HEK293 (cell line): ENCODE measurements at regions not wholly inside any gene's neighbourhood (a gene's known extent, or its start where the extent isn't known, plus 50 kb on each side); places are given as distances from the start of the nearest gene placed in this dataset.

ENCODE experiments used
- CTCF ChIA-PET: fragments of 350-600 bp; formaldehyde crosslinking; extraction: SDS; loops from one replicate; lab custom pipeline; 2021; ENCODE audit warnings: antibody characterized with exemption; lab: Yijun Ruan, JAX
- POLR2A ChIA-PET: fragments of 300-600 bp; formaldehyde crosslinking; extraction: SDS; loops from one replicate; lab custom pipeline; 2020; ENCODE audit warnings: antibody characterized with exemption, inconsistent platforms; lab: Yijun Ruan, JAX
- H3K27ac ChIP-seq: fragments of 200-500 bp; sonication (Bioruptor generic); 2 replicates; pipeline ENCODE4 v1.5.1; 2014; ENCODE audit warnings: low read depth, low read length, control low read depth, inconsistent platforms; ENCODE audit errors: extremely low read depth
- H3K36me3 ChIP-seq, 2 experiments: fragments of 200-500 bp in 1 of 2; sonication (Bioruptor generic) in 1 of 2; 1 replicate in 1 of 2; 2 replicates in 1 of 2; pipeline ENCODE4 v1.5.1; 2014 to 2017; ENCODE audit warnings: inconsistent platforms in 2 of 2, low read length in 2 of 2; ENCODE audit not compliant: control insufficient read depth in 2 of 2, insufficient read depth in 1 of 2
- H3K4me1 ChIP-seq: fragments of 200-500 bp; sonication (Bioruptor generic); 2 replicates; pipeline ENCODE4 v1.5.1; 2014; ENCODE audit warnings: mild to moderate bottlenecking, low read length, inconsistent platforms; ENCODE audit not compliant: control insufficient read depth, insufficient read depth
- H3K4me3 ChIP-seq: 2 replicates; pipeline ENCODE4 v1.5.1; 2011; ENCODE audit warnings: low read depth, mild to moderate bottlenecking, control low read depth, low read length, moderate library complexity
- H3K9me3 ChIP-seq: fragments of 200-500 bp; sonication (Bioruptor generic); 2 replicates; pipeline ENCODE4 v1.5.1; 2014; ENCODE audit warnings: low read depth, low read length, inconsistent platforms; ENCODE audit not compliant: control insufficient read depth, insufficient read depth
- GLI2 ChIP-seq: fragments of 450-650 bp; formaldehyde crosslinking; IDR thresholded peaks from 2 replicates; pipeline ENCODE4; 2017; ENCODE audit warnings: missing biosample characterization, missing genetic modification characterization, low read depth, borderline replicate concordance
- IKZF3 ChIP-seq: fragments of 450-650 bp; IDR thresholded peaks from 2 replicates; pipeline ENCODE4 v1.5.0; 2018; ENCODE audit warnings: missing biosample characterization, mild to moderate bottlenecking, missing genetic modification characterization, moderate library complexity
- KLF8 ChIP-seq: fragments of 450-650 bp; formaldehyde crosslinking; IDR thresholded peaks from 2 replicates; pipeline ENCODE4 v1.5.1; 2016; ENCODE audit warnings: missing biosample characterization, missing genetic modification characterization
- SP7 ChIP-seq: fragments of 450-650 bp; formaldehyde crosslinking; IDR thresholded peaks from 2 replicates; pipeline ENCODE4 v1.5.1; 2016; ENCODE audit warnings: missing biosample characterization, missing genetic modification characterization
- YY2 ChIP-seq: fragments of 450-650 bp; formaldehyde crosslinking; IDR thresholded peaks from 2 replicates; pipeline ENCODE4 v1.5.1; 2016; ENCODE audit warnings: missing biosample characterization, missing genetic modification characterization
- ZNF133 ChIP-seq: fragments of 450-650 bp; formaldehyde crosslinking; IDR thresholded peaks from 2 replicates; pipeline ENCODE4 v1.5.1; 2016; ENCODE audit warnings: missing biosample characterization, missing genetic modification characterization
- ZNF19 ChIP-seq: fragments of 450-650 bp; formaldehyde crosslinking; IDR thresholded peaks from 2 replicates; pipeline ENCODE4; 2016; ENCODE audit warnings: missing biosample characterization, missing genetic modification characterization, low read depth
- ZNF211 ChIP-seq: fragments of 450-650 bp; formaldehyde crosslinking; IDR thresholded peaks from 2 replicates; pipeline ENCODE4 v1.5.1; 2016; ENCODE audit warnings: low read depth, missing biosample characterization, missing genetic modification characterization
- ZNF266 ChIP-seq: fragments of 450-650 bp; formaldehyde crosslinking; IDR thresholded peaks from 2 replicates; pipeline ENCODE4 v1.5.1; 2016; ENCODE audit warnings: missing biosample characterization, missing genetic modification characterization, low read depth
- ZNF302 ChIP-seq: fragments of 450-650 bp; formaldehyde crosslinking; IDR thresholded peaks from 2 replicates; pipeline ENCODE4 v1.5.1; 2016; ENCODE audit warnings: missing biosample characterization, missing genetic modification characterization, low read depth
- ZNF514 ChIP-seq: fragments of 450-650 bp; formaldehyde crosslinking; IDR thresholded peaks from 2 replicates; pipeline ENCODE4 v1.5.1; 2016; ENCODE audit warnings: missing biosample characterization, missing genetic modification characterization
- ZNF629 ChIP-seq: fragments of 450-650 bp; formaldehyde crosslinking; IDR thresholded peaks from 2 replicates; pipeline ENCODE4 v1.5.1; 2017; ENCODE audit warnings: missing biosample characterization, missing genetic modification characterization
- ZSCAN30 ChIP-seq: fragments of 450-650 bp; IDR thresholded peaks from 2 replicates; pipeline ENCODE4 v1.5.1; 2018; ENCODE audit warnings: missing biosample characterization, mild to moderate bottlenecking, missing genetic modification characterization, moderate library complexity
- TF ChIP-seq, protein P1 (sequence below): fragments of 450-650 bp; formaldehyde crosslinking; IDR thresholded peaks from 2 replicates; pipeline ENCODE4 v1.5.1; 2016; ENCODE audit warnings: missing biosample characterization, missing genetic modification characterization, borderline replicate concordance
- TF ChIP-seq, protein P2 (sequence below): fragments of 450-650 bp; formaldehyde crosslinking; IDR thresholded peaks from 2 replicates; pipeline ENCODE4 v1.5.1; 2016; ENCODE audit warnings: missing biosample characterization, missing genetic modification characterization
- TF ChIP-seq, protein P3 (sequence below): fragments of 450-650 bp; formaldehyde crosslinking; IDR thresholded peaks from 2 replicates; pipeline ENCODE4 v1.5.0; 2017; ENCODE audit warnings: missing biosample characterization, missing genetic modification characterization, borderline replicate concordance
- TF ChIP-seq, protein P4 (sequence below): fragments of 450-650 bp; formaldehyde crosslinking; IDR thresholded peaks from 2 replicates; pipeline ENCODE4 v1.5.1; 2016; ENCODE audit warnings: missing biosample characterization, missing genetic modification characterization

DNA sequence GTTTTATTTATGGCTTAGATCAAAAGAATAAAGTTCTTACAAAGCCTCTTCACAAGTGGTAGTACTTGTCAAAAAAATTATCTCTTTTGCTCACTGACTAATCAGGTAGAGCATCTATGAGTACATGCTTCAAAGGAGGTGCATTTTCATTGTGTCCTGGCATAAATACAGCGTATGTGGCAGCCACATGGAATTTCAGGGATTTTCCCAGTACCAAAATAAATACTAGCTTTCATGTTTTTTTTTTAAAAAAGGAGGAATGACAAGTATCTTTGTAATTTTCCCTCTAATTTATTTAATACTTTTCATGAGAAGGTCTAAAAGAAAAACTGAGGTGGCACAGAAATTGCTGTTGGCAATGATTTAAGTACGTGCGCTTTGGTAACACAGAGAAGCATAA is 597.8 kb upstream of the ALCAM start:
- TF ChIP-seq ZNF19 (tag by site-specific recombination) = no peak
- TF ChIP-seq ZNF266 (tag by site-specific recombination) = no peak
- TF ChIP-seq ZNF302 (tag by site-specific recombination) = no peak
- TF ChIP-seq ZSCAN30 = no peak
- POLR2A ChIA-PET = no interaction called here
- no peaks in the 10 kb centered on the region for H3K4me1 ChIP-seq
- CTCF ChIA-PET = interaction anchor here (0.6 kb wide), 1 partner anchor 535 kb away, joined by 5 read pairs; no protein-coding TSS in a partner anchor
- H3K36me3 ChIP-seq = no peaks in the 10 kb centered on the region
- no peaks in the 10 kb centered on the region for H3K9me3 ChIP-seq
- H3K27ac ChIP-seq = no peak overlapping the region
- H3K4me3 ChIP-seq = no peak overlapping the region

DNA sequence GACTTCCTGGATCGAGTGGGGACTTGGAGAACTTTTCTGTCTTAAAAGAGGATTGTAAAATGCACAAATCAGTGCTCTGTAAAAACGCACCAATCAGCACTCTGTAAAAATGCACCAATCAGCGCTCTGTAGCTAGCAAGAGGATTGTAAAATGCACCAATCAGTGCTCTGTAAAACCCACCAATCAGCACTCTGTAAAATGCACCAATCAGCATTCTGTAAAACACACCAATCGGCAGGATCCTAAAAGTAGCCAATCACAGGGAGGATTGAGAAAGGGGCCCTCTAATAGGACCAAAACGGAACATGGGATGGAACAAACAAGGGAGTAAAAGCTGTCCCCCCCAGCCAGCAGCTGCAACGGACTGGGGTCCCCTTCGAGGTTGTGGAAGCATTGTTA is 587.4 kb upstream of the ALCAM start:
- CTCF ChIA-PET = no interaction called here
- TF ChIP-seq, protein P1, sequence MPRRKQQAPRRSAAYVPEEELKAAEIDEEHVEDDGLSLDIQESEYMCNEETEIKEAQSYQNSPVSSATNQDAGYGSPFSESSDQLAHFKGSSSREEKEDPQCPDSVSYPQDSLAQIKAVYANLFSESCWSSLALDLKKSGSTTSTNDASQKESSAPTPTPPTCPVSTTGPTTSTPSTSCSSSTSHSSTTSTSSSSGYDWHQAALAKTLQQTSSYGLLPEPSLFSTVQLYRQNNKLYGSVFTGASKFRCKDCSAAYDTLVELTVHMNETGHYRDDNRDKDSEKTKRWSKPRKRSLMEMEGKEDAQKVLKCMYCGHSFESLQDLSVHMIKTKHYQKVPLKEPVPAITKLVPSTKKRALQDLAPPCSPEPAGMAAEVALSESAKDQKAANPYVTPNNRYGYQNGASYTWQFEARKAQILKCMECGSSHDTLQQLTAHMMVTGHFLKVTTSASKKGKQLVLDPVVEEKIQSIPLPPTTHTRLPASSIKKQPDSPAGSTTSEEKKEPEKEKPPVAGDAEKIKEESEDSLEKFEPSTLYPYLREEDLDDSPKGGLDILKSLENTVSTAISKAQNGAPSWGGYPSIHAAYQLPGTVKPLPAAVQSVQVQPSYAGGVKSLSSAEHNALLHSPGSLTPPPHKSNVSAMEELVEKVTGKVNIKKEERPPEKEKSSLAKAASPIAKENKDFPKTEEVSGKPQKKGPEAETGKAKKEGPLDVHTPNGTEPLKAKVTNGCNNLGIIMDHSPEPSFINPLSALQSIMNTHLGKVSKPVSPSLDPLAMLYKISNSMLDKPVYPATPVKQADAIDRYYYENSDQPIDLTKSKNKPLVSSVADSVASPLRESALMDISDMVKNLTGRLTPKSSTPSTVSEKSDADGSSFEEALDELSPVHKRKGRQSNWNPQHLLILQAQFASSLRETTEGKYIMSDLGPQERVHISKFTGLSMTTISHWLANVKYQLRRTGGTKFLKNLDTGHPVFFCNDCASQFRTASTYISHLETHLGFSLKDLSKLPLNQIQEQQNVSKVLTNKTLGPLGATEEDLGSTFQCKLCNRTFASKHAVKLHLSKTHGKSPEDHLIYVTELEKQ (tag by site-specific recombination) = no peak
- TF ChIP-seq ZNF629 (tag by site-specific recombination) = no peak
- TF ChIP-seq, protein P2, sequence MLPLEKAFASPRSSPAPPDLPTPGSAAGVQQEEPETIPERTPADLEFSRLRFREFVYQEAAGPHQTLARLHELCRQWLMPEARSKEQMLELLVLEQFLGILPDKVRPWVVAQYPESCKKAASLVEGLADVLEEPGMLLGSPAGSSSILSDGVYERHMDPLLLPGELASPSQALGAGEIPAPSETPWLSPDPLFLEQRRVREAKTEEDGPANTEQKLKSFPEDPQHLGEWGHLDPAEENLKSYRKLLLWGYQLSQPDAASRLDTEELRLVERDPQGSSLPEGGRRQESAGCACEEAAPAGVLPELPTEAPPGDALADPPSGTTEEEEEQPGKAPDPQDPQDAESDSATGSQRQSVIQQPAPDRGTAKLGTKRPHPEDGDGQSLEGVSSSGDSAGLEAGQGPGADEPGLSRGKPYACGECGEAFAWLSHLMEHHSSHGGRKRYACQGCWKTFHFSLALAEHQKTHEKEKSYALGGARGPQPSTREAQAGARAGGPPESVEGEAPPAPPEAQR = no peak
- TF ChIP-seq KLF8 = no peak
- TF ChIP-seq GLI2 (tag by site-specific recombination) = no peak
- no peak for TF ChIP-seq ZNF211 (tag by site-specific recombination)
- no peak for TF ChIP-seq ZNF133
- TF ChIP-seq, protein P3, sequence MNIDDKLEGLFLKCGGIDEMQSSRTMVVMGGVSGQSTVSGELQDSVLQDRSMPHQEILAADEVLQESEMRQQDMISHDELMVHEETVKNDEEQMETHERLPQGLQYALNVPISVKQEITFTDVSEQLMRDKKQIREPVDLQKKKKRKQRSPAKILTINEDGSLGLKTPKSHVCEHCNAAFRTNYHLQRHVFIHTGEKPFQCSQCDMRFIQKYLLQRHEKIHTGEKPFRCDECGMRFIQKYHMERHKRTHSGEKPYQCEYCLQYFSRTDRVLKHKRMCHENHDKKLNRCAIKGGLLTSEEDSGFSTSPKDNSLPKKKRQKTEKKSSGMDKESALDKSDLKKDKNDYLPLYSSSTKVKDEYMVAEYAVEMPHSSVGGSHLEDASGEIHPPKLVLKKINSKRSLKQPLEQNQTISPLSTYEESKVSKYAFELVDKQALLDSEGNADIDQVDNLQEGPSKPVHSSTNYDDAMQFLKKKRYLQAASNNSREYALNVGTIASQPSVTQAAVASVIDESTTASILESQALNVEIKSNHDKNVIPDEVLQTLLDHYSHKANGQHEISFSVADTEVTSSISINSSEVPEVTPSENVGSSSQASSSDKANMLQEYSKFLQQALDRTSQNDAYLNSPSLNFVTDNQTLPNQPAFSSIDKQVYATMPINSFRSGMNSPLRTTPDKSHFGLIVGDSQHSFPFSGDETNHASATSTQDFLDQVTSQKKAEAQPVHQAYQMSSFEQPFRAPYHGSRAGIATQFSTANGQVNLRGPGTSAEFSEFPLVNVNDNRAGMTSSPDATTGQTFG (tag by site-specific recombination) = no peak
- no peak for TF ChIP-seq ZNF266 (tag by site-specific recombination)
- TF ChIP-seq ZNF514 = no peak
- TF ChIP-seq IKZF3 (tag by site-specific recombination) = no peak
- no peak for TF ChIP-seq YY2 (tag by site-specific recombination)
- TF ChIP-seq, all 188 proteins: peak for 0
- POLR2A ChIA-PET = no interaction called here

DNA sequence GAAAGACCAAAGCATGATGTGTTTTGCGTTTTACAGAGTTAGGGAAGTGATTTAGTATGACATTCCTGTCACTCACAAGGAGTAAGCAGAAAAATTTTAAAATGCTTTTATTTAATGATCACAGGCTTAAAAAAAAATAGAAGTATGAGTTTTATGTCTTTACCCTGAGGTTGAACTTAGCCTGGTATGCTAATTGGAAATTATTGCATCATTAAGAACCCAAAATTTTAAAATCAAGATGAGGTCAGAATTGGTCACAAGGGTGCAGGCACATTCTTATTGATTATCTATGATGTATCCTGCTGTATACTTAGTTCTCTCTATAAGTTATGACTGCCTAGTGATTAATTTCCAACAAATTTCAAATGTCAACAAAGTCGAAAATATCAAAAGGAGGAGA is 585.6 kb upstream of the ALCAM start:
- Histone ChIP-seq H3K36me3 (no peaks in the 10 kb centered on the region), H3K4me1 (no peaks in the 10 kb centered on the region), H3K9me3 (no peaks in the 10 kb centered on the region), H3K4me3 (no peak overlapping the region), H3K27ac (no peak overlapping the region)
- POLR2A ChIA-PET = no interaction called here
- TF ChIP-seq, protein P4, sequence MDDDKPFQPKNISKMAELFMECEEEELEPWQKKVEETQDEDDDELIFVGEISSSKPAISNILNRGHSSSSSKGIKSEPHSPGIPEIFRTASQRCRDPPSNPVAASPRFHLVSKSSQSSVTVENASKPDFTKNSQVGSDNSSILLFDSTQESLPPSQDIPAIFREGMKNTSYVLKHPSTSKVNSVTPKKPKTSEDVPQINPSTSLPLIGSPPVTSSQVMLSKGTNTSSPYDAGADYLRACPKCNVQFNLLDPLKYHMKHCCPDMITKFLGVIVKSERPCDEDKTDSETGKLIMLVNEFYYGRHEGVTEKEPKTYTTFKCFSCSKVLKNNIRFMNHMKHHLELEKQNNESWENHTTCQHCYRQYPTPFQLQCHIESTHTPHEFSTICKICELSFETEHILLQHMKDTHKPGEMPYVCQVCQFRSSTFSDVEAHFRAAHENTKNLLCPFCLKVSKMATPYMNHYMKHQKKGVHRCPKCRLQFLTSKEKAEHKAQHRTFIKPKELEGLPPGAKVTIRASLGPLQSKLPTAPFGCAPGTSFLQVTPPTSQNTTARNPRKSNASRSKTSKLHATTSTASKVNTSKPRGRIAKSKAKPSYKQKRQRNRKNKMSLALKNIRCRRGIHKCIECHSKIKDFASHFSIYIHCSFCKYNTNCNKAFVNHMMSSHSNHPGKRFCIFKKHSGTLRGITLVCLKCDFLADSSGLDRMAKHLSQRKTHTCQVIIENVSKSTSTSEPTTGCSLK = no peak
- no peak for TF ChIP-seq SP7 (tag by site-specific recombination)
- CTCF ChIA-PET = interaction anchor here (0.6 kb wide), 1 partner anchor 1423 kb away, joined by 3 read pairs; no protein-coding TSS in a partner anchor

More for the DNA sequence above, 587.4 kb upstream of the ALCAM start:
- H3K27ac ChIP-seq = no peak overlapping the region
- H3K4me1 ChIP-seq = no peaks in the 10 kb centered on the region
- H3K36me3 ChIP-seq = no peaks in the 10 kb centered on the region
- H3K4me3 ChIP-seq = no peak overlapping the region
- no peaks in the 10 kb centered on the region for H3K9me3 ChIP-seq
